ENCODE measurements at regions not wholly inside any gene's neighbourhood (a gene's known extent, or its start where the extent isn't known, plus 50 kb on each side); places are given as distances from the start of the nearest gene placed in this dataset.

DNA sequence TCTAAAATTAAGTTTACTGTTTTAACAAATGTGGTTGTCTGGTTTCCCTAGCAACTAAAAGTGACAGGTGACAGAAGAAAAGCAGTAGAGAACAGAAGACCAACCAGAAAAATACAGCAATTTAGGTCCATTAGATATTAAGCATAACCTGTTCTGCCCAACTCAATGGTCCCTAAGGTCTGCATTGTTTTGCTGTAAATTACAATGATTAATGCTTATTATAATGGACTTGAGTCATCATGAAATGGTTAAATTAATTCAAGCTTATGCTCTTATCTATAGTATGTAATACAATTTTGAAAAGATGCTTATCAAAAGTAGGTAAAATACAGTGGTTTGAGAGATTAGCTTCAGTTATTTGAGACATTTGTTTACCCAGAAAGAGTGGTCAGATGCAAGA, 378.0 kb downstream of the GRB14 start:
- TF ChIP-seq, protein P1, sequence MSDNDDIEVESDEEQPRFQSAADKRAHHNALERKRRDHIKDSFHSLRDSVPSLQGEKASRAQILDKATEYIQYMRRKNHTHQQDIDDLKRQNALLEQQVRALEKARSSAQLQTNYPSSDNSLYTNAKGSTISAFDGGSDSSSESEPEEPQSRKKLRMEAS (IDR thresholded peaks at IDR 0.05), result no peak
- TF ChIP-seq YY1 (IDR thresholded peaks at IDR 0.05; ENCODE audit: low read depth) (no peak), RAD21 (IDR thresholded peaks at IDR 0.05; ENCODE audit: low read depth) (no peak), CREB1 (IDR thresholded peaks at IDR 0.05; ENCODE audit: low read depth) (no peak), REST (IDR thresholded peaks at IDR 0.05; ENCODE audit: low read depth) (no peak), TCF12 (IDR thresholded peaks at IDR 0.05; ENCODE audit: low read depth) (no peak), EGR1 (IDR thresholded peaks at IDR 0.05) (no peak)

All from Ishikawa (cell line).